Inferior parietal cortex (tissue), 1 donor: ENCODE measurements at regions not wholly inside any gene's neighbourhood (a gene's known extent, or its start where the extent isn't known, plus 50 kb on each side); places are given as distances from the start of the nearest gene placed in this dataset.
"Not testable (repeated sequence)": the region's sequence is repeated elsewhere in the genome, so short reads cannot be mapped to it uniquely, and the experiment has no call there.

Experiments used
- DNase-seq: peaks from one replicate; pipeline ENCODE4 v3.0.0-alpha.2; 2016; ENCODE audit errors: extremely low spot score

GRCh38 chr12:23359975-23360701 is 589.3 kb downstream of the SOX5 start:
- no peak for DNase-seq

DNA sequence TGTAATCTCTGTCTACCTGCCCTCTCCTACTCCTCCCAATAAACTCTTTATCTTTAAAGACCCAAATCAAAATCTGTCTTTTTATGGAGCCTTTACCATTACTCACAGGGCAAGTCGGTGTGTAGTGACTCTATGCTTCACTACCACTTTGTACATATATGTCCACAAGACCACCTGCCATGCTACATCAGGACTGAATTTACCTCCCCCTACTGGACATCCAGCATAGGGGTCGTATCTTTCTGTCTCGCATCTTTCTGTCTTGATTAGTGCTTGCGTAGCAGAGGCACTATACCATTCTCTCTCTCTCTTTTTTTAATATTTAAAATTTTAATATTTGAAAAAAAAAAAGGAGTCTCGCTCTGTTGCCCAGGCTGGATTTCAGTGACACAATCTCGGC is 587.5 kb downstream of the SOX5 start:
- no peak for DNase-seq

DNA sequence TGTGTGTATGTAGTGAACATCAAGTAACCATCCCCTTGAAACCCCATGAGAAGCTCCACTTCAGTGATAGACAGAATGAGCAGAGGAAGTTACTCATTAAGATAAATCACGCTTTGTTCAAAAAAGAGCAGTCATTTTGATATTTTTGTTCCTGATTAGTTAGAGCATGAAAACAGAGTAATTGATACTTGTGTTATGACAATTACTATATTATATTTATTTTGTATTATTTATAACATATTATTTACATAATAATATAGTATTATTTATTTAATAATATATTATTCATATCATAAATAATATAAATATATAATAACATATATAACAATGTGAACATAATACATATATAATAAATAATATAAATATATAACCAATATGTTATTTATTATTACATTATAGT is 580.9 kb downstream of the SOX5 start:
- no peak for DNase-seq

GRCh38 chr12:23375621-23376020 is 573.8 kb downstream of the SOX5 start:
- DNase-seq: no peak

DNA sequence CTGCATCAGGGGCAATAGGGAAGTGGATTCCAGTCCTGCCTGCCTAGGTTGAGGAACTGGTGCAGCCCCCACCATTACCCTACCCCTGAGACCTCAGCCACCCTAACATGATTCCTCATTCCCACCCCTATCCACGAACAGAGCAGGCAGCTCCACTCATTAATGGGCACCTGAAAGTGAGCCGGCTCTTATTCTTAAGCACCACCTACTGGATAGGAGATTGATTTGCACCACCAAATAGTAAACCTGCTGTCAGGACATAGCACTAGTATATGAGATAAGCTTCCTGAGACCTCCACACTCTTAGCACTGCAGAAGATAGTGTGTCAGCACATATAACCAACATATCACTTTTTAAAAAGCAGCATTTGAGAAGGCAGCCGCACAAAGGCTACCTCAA is 573.2 kb downstream of the SOX5 start:
- DNase-seq: no peak

- DNase-seq: no peak
These were observed 568.9 kb downstream of the SOX5 start for GRCh38 chr12:23380419-23381100.

DNA sequence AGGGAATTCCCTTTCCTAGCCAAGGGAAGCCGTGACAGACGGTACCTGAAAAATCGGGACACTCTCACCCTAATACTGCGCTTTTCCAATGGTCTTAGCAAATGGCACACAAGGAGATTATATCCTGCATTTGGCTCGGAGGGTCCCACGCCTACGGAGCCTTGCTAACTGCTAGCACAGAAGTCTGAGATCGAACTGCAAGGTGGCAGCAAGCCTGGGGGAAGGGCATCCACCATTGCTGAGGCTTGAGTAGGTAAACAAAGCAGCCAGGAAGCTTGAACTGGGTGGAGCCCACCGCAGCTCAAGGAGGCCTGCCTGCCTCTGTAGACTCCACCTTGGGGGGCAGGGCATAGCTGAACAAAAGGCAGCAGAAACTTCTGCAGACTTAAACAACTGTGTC is 560.6 kb downstream of the SOX5 start:
- not testable (repeated sequence) for DNase-seq

DNA sequence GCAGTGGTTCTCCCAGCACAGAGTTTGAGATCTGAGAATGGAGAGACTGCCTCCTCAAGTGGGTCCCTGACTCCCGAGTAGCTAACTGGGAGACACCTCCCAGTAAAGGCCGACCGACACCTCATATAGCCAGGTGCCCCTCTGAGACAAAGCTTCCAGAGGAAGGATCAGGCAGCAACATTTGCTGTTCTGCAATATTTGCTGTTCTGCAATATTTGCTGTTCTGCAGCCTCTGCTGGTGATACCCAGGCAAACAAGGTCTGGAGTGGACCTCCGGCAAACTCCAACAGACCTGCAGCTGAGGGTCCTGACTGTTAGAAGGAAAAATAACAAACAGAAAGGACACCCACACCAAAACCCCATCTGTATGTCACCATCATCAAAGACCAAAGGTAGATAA is 560.2 kb downstream of the SOX5 start:
- not testable (repeated sequence) for DNase-seq

DNA sequence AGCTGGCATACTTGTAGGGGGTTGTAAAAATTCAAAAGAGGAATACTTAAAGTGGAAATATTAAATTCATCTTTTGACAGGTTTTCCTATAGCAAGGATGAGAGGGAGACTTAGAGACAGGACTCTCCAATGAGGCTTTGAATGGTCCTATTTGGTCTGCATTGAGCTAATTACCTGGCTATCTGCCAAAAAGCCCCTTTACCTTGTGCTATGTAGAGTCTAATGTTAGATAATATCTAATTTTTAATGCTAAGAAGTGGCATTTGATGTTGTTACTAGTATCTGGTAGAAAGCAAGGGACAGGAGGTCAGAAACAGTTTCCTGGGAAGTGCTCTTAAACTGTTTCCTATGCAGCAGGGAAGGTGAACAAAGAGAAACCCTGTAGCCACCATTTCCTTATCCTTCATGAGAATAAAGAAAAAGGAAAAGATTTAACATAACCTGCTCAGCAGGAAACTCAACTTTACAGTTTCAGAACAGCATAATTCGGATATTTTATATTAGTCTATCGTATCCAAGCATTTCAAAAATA is 550.0 kb downstream of the SOX5 start:
- no peak for DNase-seq

- no peak for DNase-seq
These were observed 534.3 kb downstream of the SOX5 start for GRCh38 chr12:23415180-23415579.

DNA sequence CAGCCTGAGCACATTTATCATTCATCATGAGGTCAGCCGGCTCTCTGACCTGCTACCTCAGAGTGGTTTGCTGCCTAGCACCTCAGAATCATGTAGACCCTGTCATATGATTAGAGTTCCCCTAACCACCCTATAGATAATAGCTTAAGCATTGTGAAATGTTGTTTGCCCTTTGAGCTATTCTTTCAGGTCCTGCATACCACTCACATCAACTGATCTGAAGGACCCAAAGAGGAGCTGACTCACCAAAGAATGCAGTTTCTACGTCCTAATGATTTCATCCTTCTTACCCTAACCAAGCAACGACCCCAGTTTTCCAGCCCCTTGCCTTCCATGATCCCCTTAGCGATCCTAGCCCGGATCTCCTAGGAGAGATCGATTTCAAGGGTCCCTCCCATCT is 527.9 kb downstream of the SOX5 start:
- DNase-seq: no peak

DNA sequence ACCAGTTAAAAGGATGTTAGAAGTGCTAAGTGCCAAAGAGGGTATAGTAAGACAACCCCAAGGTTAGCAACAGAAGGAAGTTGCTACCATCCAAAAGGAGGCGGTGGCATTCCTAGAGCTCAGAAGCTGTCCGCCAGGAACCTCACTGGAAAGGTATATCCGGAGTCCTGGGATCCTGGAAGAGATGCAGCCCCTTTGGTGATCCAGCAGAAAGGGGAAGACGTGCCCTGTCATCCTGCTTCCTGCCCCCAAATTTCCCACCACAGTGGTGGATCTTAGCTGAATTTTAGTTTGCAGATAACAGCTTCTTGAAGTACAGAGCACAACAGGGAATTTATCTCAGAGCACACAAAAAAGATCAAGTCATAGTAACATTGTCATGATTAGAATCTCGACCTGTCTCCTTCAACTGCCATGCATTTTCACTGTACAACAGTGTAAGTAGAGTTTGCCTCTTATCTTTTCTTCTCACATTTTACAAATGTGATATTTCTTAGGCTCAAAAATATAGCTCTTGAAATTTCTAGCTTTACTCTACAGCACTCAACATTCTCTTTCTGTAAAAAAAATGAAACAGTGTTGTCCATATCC is 526.3 kb downstream of the SOX5 start:
- no peak for DNase-seq

DNA sequence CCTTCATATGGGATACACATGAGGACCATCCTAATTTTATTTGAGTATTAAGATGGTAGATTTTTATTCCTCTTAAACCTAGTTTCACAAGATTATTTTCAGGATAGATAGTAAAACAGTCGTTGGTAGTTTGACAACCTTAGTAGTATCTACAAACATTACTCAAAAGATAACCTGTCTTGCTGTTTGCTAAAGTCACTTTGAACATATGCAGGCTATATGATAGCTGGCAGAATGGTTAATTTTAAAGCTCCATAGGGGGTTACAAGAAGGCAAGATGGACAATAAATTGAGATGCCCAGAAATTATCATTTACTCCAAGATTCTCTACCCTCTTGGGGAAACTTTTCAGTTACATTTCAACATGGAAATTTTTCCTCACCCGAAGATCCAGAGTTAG is 525.7 kb downstream of the SOX5 start:
- DNase-seq: no peak

GRCh38 chr12:23424685-23425084 is 524.8 kb downstream of the SOX5 start:
- DNase-seq: no peak

GRCh38 chr12:23426328-23426727 is 523.1 kb downstream of the SOX5 start:
- DNase-seq: no peak

GRCh38 chr12:23428758-23429157 is 520.7 kb downstream of the SOX5 start:
- no peak for DNase-seq

- no peak for DNase-seq
These were observed 518.5 kb downstream of the SOX5 start for GRCh38 chr12:23431006-23431405.

DNA sequence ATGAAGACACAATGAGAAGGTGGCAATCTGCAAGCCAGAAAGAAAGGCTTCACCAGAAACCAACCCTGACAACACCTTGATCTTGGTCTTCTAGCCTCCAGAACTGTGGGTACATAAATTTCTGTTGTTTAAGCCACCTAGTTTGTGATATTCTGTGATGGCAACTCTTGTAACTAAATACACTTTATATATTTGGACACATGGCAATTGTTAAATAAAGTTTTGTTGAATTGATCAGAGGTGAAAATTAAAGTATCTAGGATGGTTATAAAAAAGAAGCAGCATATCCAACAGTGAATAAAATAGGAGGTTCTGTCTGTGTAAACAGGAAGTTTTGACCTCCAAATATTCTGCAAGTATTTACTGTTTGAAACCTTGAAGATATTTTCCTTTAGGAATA is 516.3 kb downstream of the SOX5 start:
- no peak for DNase-seq

DNA sequence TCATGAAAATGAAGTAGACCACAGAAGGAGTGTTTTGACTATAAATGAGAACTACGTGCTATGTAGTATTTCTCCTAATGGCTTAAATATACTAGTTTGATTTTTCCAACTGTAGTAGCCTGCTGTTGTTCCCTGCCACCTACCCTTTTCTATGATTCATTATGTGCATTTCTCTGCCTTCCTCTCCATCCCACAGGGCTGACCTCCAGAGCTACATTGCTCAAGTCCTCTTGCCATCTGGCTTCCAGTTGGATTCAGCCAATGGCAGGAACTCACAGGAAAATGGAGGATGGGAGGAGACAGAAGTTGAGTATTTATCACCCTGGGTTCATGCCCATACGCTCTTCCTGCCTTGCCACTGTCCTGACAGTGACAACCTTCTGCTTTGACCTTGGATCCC is 515.3 kb downstream of the SOX5 start:
- DNase-seq: no peak

GRCh38 chr12:23446746-23447145 is 502.7 kb downstream of the SOX5 start:
- DNase-seq: no peak

DNA sequence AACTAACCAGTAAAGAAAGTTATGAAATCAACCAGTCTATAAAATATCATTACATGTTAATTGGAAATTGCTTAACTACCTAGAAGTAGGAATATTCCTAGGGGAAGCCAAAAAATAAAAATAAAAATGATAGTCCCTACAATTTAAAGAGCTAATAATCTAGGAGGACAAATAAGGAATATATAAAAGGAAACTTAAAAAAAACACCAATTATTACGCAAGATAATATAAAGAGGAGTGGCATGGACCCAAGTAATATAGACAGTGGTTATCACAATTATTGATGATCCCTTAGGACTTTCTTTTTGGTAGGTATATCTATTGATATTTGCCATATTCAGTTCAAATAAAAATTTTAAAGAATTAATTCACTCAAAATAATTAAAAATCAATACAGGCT is 498.7 kb downstream of the SOX5 start:
- no peak for DNase-seq

DNA sequence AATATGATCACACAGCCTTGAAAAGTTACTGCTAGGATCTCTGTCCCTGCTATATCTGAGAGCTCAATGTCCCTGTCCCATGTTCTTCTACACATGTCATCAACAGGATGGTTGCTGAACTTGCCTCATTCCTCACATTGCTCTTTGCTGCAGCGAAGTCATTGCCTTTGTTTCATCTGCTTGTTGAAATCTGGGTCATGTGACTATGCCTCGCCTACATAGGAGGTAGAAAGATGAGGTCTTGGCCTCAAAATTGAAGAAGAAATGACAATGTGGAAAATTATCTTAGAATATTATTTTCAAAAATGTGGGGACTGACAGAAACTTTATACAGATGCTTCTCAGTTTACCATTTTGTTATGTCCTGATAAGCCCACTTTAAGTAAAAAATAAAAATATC is 494.2 kb downstream of the SOX5 start:
- DNase-seq: no peak

DNA sequence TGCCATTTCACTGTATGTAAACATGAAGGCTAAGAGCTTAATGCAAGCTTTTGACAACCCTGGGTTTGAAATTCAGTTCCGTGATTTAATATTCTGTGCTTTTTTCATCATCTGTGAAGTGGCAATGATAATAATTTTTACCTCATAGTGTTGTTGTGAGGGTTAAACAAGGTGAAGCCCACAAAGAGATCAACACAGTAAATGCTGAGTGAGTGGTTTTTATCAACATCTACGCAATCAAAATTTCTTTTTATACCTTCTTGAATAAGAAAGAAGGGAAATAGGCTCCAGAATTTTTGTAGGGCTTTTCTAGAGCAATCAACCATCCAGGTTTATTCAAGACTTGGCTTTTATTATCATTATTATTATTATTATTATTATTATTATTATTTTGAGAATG is 490.8 kb downstream of the SOX5 start:
- no peak for DNase-seq
